ENCODE measurements at regions not wholly inside any gene's neighbourhood (a gene's known extent, or its start where the extent isn't known, plus 50 kb on each side); places are given as distances from the start of the nearest gene placed in this dataset.

GRCh38 chr13:68199271-68199670 is 969.1 kb upstream of the PCDH9 start:
- CTCF ChIA-PET (ENCODE audit: low intra/inter-chr PET ratio) = no interaction called here
- Histone ChIP-seq H2AFZ (ENCODE audit: low read depth, low read length) (no peak overlapping the region), H3K9me3 (replicated peaks; ENCODE audit: control insufficient read depth, insufficient read depth, low read depth, low read length) (no peaks in the 10 kb centered on the region), H3K27ac (ENCODE audit: extremely low read depth, low read depth, low read length) (no peak overlapping the region), H3K4me3 (no peak overlapping the region), H3K9ac (ENCODE audit: insufficient read depth in 1 of 2, low read depth in 2 of 2, low read length in 2 of 2) (no peak overlapping the region), H3K27me3 (ENCODE audit: control insufficient read depth in 2 of 2, insufficient read depth in 2 of 2, low read length in 2 of 2) (no peaks in the 10 kb centered on the region), H3K79me2 (ENCODE audit: control insufficient read depth, insufficient read depth, low read length) (no peaks in the 10 kb centered on the region), H4K20me1 (replicated peaks; ENCODE audit: control insufficient read depth, insufficient read depth, low read length) (no peaks in the 10 kb centered on the region), H3K4me2 (ENCODE audit: insufficient read depth, low read length) (no peak overlapping the region), H3K9me1 (ENCODE audit: control insufficient read depth, insufficient read depth, low read length) (no peaks in the 10 kb centered on the region), H3K4me1 (replicated peaks in 1 of 2; ENCODE audit: control insufficient read depth in 2 of 2, insufficient read depth in 2 of 2, low read length in 2 of 2) (no peaks in the 10 kb centered on the region), H3K36me3 (ENCODE audit: control insufficient read depth, insufficient read depth, low read length) (no peaks in the 10 kb centered on the region)
- ATAC-seq (no peak), FAIRE-seq (no peak), DNase-seq (ENCODE audit: extremely low read depth in 1 of 4, low spot score in 3 of 4) (no peak)
- TF ChIP-seq CEBPG (CRISPR knock-in tag; IDR thresholded peaks at IDR 0.05) (no peak), CEBPG (tag; conservative IDR thresholded peaks at IDR 0.05 in 1 of 2, IDR thresholded peaks at IDR 0.05 in 1 of 2) (no peak), ZNF778 (CRISPR knock-in tag; IDR thresholded peaks at IDR 0.05) (no peak), NRF1 (conservative IDR thresholded peaks at IDR 0.05 in 1 of 2, IDR thresholded peaks at IDR 0.05 in 1 of 2) (no peak), ZNF174 (CRISPR knock-in tag; IDR thresholded peaks at IDR 0.05) (no peak), ZKSCAN1 (IDR thresholded peaks at IDR 0.05; ENCODE audit: low read depth, low read length) (no peak), VEZF1 (CRISPR knock-in tag; IDR thresholded peaks at IDR 0.05) (no peak), ZNF324 (CRISPR knock-in tag; IDR thresholded peaks at IDR 0.05) (no peak), SMAD4 (CRISPR knock-in tag; conservative IDR thresholded peaks at IDR 0.05) (no peak), PPARD (CRISPR knock-in tag; IDR thresholded peaks at IDR 0.05) (no peak), BDP1 (IDR thresholded peaks at IDR 0.05; ENCODE audit: insufficient read depth, insufficient read length) (no peak), HOMEZ (CRISPR knock-in tag; IDR thresholded peaks at IDR 0.05) (no peak), MAFF (IDR thresholded peaks at IDR 0.05; ENCODE audit: low read length) (no peak), UBTF (IDR thresholded peaks at IDR 0.05; ENCODE audit: borderline replicate concordance in 1 of 2, low read depth in 2 of 2, low read length in 2 of 2) (no peak), ZNF239 (CRISPR knock-in tag; IDR thresholded peaks at IDR 0.05) (no peak), ZNF3 (CRISPR knock-in tag; IDR thresholded peaks at IDR 0.05) (no peak), SMAD3 (CRISPR knock-in tag; conservative IDR thresholded peaks at IDR 0.05) (no peak), PHF21A (IDR thresholded peaks at IDR 0.05; ENCODE audit: borderline replicate concordance, low read depth) (no peak), GTF2A2 (tag; IDR thresholded peaks at IDR 0.05) (no peak)
- BruUV-seq (replicated peaks) = no TSS peak
- POLR2A ChIA-PET = no interaction called here
- in situ Hi-C loops (cut with MboI) = no loop called here
- intact Hi-C loops (cut with micrococcal nuclease) = no loop called here
- WGBS (ENCODE audit: insufficient coverage, low coverage, missing lambda C conversion rate) = 5% methylated on average over 2 of the region's 2 CpGs

Measured in K562 (cell line).